B cell (primary cell): ENCODE measurements at regions not wholly inside any gene's neighbourhood (a gene's known extent, or its start where the extent isn't known, plus 50 kb on each side); places are given as distances from the start of the nearest gene placed in this dataset.

Experiments used
- ATAC-seq: fragments of 200-7000 bp; cut with Tn5 transposase; one replicate; pipeline ENCODE4 v1.10.0; 2021; ENCODE audit warnings: low read depth, mild to moderate bottlenecking, moderate number of reproducible peaks, moderate library complexity
- CTCF ChIA-PET: fragments of 350-600 bp; sonication (Branson Sonifier 250); formaldehyde crosslinking; loops from one replicate; lab custom pipeline; 2021; ENCODE audit warnings: antibody characterized with exemption, inconsistent platforms; lab: Charles Lee
- POLR2A ChIA-PET: fragments of 350-600 bp; sonication (Branson Sonifier 250); formaldehyde crosslinking; loops from one replicate; lab custom pipeline; 2021; ENCODE audit warnings: antibody characterized with exemption; lab: Charles Lee
- DNase-seq: peaks from one replicate; pipeline ENCODE4 v3.0.0; 2013
- H2AFZ ChIP-seq: 2 replicates; pipeline ENCODE4 v1.6.1; 2012; ENCODE audit warnings: mild to moderate bottlenecking, low read depth, low read length; ENCODE audit not compliant: insufficient read depth, poor library complexity, severe bottlenecking
- H3K27ac ChIP-seq, 2 donors: 1 replicate in 1 of 2; 2 replicates in 1 of 2; pipeline ENCODE4 v1.5.1; 2012 to 2013; ENCODE audit warnings: low read length in 2 of 2, mild to moderate bottlenecking in 2 of 2, moderate library complexity in 1 of 2
- H3K27me3 ChIP-seq, 4 experiments: fragments of 200-600 bp in 1 of 4; sonication (generic) in 1 of 4; replicated peaks in 1 of 4; 1 replicate in 2 of 4; 2 replicates in 2 of 4; pipeline versions ENCODE4 v1.6.1 to v1.7.0; 2013 to 2016; ENCODE audit warnings: low read length in 3 of 4, mild to moderate bottlenecking in 2 of 4, mixed read lengths in 1 of 4, moderate library complexity in 1 of 4; ENCODE audit not compliant: insufficient read depth in 4 of 4, control insufficient read depth in 3 of 4; ENCODE audit errors: control extremely low read depth in 1 of 4
- H3K36me3 ChIP-seq, 2 experiments: replicated peaks in 1 of 2; 1 replicate in 1 of 2; 2 replicates in 1 of 2; pipeline versions ENCODE4 v1.6.1 to v1.7.1; 2013; ENCODE audit warnings: low read length in 1 of 2; ENCODE audit not compliant: insufficient read depth in 2 of 2, control insufficient read depth in 1 of 2; ENCODE audit errors: control extremely low read depth in 1 of 2, extremely low read depth in 1 of 2
- H3K4me1 ChIP-seq, 2 donors: fragments of 200-600 bp in 1 of 2; sonication (generic) in 1 of 2; 1 replicate in 1 of 2; 2 replicates in 1 of 2; pipeline versions ENCODE4 v1.5.1 to v1.6.1; 2013 to 2017; ENCODE audit warnings: low read length in 2 of 2; ENCODE audit not compliant: control insufficient read depth in 2 of 2, insufficient read depth in 2 of 2
- H3K4me2 ChIP-seq: replicated peaks from 2 replicates; pipeline ENCODE3; 2012; ENCODE audit warnings: mild to moderate bottlenecking, low read depth, low read length; ENCODE audit not compliant: poor library complexity, severe bottlenecking
- H3K4me3 ChIP-seq, 5 experiments: fragments of 200-600 bp in 1 of 5; sonication (generic) in 1 of 5; 1 replicate in 3 of 5; 2 replicates in 2 of 5; pipeline versions ENCODE4 v1.5.1 to v1.7.0; 2011 to 2016; ENCODE audit warnings: low read length in 4 of 5, mild to moderate bottlenecking in 4 of 5, low read depth in 2 of 5, control low read depth in 1 of 5, moderate library complexity in 1 of 5; ENCODE audit not compliant: insufficient read depth in 1 of 5; ENCODE audit errors: control extremely low read depth in 1 of 5, extremely low read depth in 1 of 5
- H3K79me2 ChIP-seq: fragments of 200-600 bp; sonication (generic); one replicate; pipeline ENCODE4 v1.6.0; 2016; ENCODE audit warnings: low read length; ENCODE audit not compliant: control insufficient read depth, insufficient read depth
- H3K9ac ChIP-seq: fragments of 200-600 bp; sonication (generic); 2 replicates; pipeline ENCODE4 v1.6.1; 2017; ENCODE audit warnings: mild to moderate bottlenecking, low read length, moderate library complexity
- H3K9me3 ChIP-seq, 3 donors: one replicate each; pipeline versions ENCODE4 v1.6.1 to v1.7.1; 2013; ENCODE audit warnings: low read length in 2 of 3; ENCODE audit not compliant: control insufficient read depth in 2 of 3, insufficient read depth in 1 of 3; ENCODE audit errors: control extremely low read depth in 1 of 3
- H4K20me1 ChIP-seq: 2 replicates; pipeline ENCODE4 v1.6.0; 2012; ENCODE audit warnings: mild to moderate bottlenecking, low read length; ENCODE audit not compliant: insufficient read depth, control insufficient read depth, poor library complexity, severe bottlenecking
- H3K27ac Mint-ChIP-seq: one replicate; pipeline ENCODE4 v1.8.0; 2021; ENCODE audit warnings: mixed read lengths
- H3K27me3 Mint-ChIP-seq: one replicate; pipeline ENCODE4 v1.8.0; 2021; ENCODE audit warnings: mixed read lengths
- H3K4me1 Mint-ChIP-seq: one replicate; pipeline ENCODE4 v1.8.0; 2021; ENCODE audit warnings: mixed read lengths
- H3K4me3 Mint-ChIP-seq: one replicate; pipeline ENCODE4 v1.8.0; 2021; ENCODE audit warnings: mixed read lengths
- H3K9me3 Mint-ChIP-seq: one replicate; pipeline ENCODE4 v1.8.0; 2022; ENCODE audit warnings: mixed read lengths; ENCODE audit not compliant: insufficient read depth
- CTCF ChIP-seq: fragments of 200-600 bp; IDR thresholded peaks from one replicate; pipeline ENCODE4 v1.8.0; 2022; ENCODE audit warnings: antibody characterized with exemption, mild to moderate bottlenecking
- EZH2 ChIP-seq: IDR thresholded peaks from 2 replicates; pipeline ENCODE4 v1.6.1; 2012; ENCODE audit warnings: borderline replicate concordance, low read depth, mild to moderate bottlenecking, moderate library complexity, low read length; ENCODE audit not compliant: insufficient read depth, poor library complexity, severe bottlenecking
- WGBS: methylation state at CpG from one replicate; pipeline ENCODE4 v1.1.5; 2013; ENCODE audit warnings: missing lambda C conversion rate; ENCODE audit not compliant: insufficient coverage; 5-methylcytosine and 5-hydroxymethylcytosine counted together
- intact Hi-C: fragments of 100-400 bp; cut with micrococcal nuclease; formaldehyde crosslinking; loops from one replicate; pipeline ENCODE4 v1.10.0; 2022

GRCh38 chr2:128526455-128526976 is 207.8 kb upstream of the HS6ST1 start:
- DNase-seq (no peak), ATAC-seq (no peak)
- no peak for TF ChIP-seq CTCF
- TF ChIP-seq EZH2 = no peak
- no peak overlapping the region for H3K27ac ChIP-seq
- H3K27me3 ChIP-seq = no peaks in the 10 kb centered on the region
- Mint-ChIP-seq H3K27me3 (peaks cover 14% of the 10 kb centered on the region), H3K4me3 (no peak overlapping the region), H3K4me1 (no peaks in the 10 kb centered on the region), H3K27ac (no peak overlapping the region), H3K9me3 (no peaks in the 10 kb centered on the region)
- 94% methylated on average over 14 of the region's 14 CpGs for WGBS
- no peak overlapping the region for H3K9ac ChIP-seq
- no peaks in the 10 kb centered on the region for H3K36me3 ChIP-seq
- CTCF ChIA-PET = no interaction called here
- H4K20me1 ChIP-seq = no peaks in the 10 kb centered on the region
- H3K4me2 ChIP-seq = no peak overlapping the region
- no peaks in the 10 kb centered on the region for H3K79me2 ChIP-seq
- H3K4me1 ChIP-seq = no peaks in the 10 kb centered on the region
- no peak overlapping the region for H3K4me3 ChIP-seq
- intact Hi-C loops = no loop called here
- peaks cover 0 to 4% (median 0%) of the 10 kb centered on the region in 3 donors for H3K9me3 ChIP-seq
- POLR2A ChIA-PET = no interaction called here
- no peak overlapping the region for H2AFZ ChIP-seq

- WGBS = 84% methylated on average over 5 of the region's 5 CpGs
These were observed 209.5 kb upstream of the HS6ST1 start for GRCh38 chr2:128528133-128528532.

More at GRCh38 chr2:128528133-128528532, 209.5 kb upstream of the HS6ST1 start:
- ChIA-PET POLR2A (no interaction called here), CTCF (no interaction called here)
- no peaks in the 10 kb centered on the region for H4K20me1 ChIP-seq
- no peak overlapping the region for H3K9ac ChIP-seq
- peaks cover 0 to 4% (median 0%) of the 10 kb centered on the region in 3 donors for H3K9me3 ChIP-seq
- no peaks in the 10 kb centered on the region for H3K36me3 ChIP-seq
- Mint-ChIP-seq H3K4me3 (no peak overlapping the region), H3K9me3 (no peaks in the 10 kb centered on the region), H3K27ac (no peak overlapping the region), H3K4me1 (peaks cover 2% of the 10 kb centered on the region), H3K27me3 (peaks cover 14% of the 10 kb centered on the region)
- no peak overlapping the region for H3K4me2 ChIP-seq
- no peak overlapping the region for H2AFZ ChIP-seq
- intact Hi-C loops = no loop called here
- TF ChIP-seq CTCF (no peak), EZH2 (no peak)
- no peaks in the 10 kb centered on the region for H3K79me2 ChIP-seq
- no peaks in the 10 kb centered on the region for H3K27me3 ChIP-seq
- H3K4me1 ChIP-seq = no peaks in the 10 kb centered on the region
- no peak overlapping the region for H3K27ac ChIP-seq
- H3K4me3 ChIP-seq = no peak overlapping the region
- ATAC-seq = no peak
- no peak for DNase-seq
